GM23338 (cell line): ENCODE measurements at regions not wholly inside any gene's neighbourhood (a gene's known extent, or its start where the extent isn't known, plus 50 kb on each side); places are given as distances from the start of the nearest gene placed in this dataset.

ENCODE experiments used
- POLR2AphosphoS5 ChIP-seq: IDR thresholded peaks from 2 replicates; pipeline ENCODE4 v1.6.1; 2016; ENCODE audit warnings: antibody characterized with exemption, low read depth
- TF ChIP-seq, protein P1 (sequence below), 2 experiments: fragments of 200-600 bp in 1 of 2; sonication (generic) in 1 of 2; conservative IDR thresholded peaks; 2 replicates each; pipeline versions ENCODE4 v1.5.1 to v1.6.1; 2016 to 2017; ENCODE audit warnings: antibody characterized with exemption in 2 of 2, low read depth in 2 of 2, mild to moderate bottlenecking in 2 of 2, moderate library complexity in 1 of 2

DNA sequence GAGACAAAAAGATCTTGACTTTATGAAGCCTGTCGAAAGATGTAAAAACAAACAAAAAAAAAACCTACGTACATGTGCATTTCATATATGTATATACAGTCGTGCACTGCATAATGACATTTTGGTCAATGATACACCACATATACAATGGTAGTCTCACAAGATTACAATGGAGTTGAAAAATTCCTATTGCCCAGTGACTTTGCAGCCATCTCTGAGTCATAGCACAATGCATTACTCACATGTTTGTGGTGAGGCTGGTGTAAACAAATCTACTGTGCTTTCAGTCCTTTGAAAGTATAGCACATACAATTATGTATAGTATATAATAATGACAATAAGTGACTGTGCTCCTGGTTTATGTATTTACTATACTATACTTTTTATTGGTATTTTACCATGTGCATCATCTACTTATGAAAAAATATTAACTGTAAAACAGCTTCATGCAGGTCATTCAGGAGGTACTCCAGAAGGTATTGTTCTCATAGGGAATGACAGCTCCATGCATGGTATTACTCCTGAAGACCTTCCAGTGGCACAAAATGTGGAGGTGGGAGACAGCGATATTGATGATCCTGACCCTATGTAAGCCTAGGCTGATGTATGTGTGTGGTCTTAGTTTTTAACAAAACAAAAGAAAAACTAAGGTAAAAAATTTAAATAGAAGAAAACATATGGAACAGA, 73.7 kb upstream of the FST start:
- TF ChIP-seq, protein P1, sequence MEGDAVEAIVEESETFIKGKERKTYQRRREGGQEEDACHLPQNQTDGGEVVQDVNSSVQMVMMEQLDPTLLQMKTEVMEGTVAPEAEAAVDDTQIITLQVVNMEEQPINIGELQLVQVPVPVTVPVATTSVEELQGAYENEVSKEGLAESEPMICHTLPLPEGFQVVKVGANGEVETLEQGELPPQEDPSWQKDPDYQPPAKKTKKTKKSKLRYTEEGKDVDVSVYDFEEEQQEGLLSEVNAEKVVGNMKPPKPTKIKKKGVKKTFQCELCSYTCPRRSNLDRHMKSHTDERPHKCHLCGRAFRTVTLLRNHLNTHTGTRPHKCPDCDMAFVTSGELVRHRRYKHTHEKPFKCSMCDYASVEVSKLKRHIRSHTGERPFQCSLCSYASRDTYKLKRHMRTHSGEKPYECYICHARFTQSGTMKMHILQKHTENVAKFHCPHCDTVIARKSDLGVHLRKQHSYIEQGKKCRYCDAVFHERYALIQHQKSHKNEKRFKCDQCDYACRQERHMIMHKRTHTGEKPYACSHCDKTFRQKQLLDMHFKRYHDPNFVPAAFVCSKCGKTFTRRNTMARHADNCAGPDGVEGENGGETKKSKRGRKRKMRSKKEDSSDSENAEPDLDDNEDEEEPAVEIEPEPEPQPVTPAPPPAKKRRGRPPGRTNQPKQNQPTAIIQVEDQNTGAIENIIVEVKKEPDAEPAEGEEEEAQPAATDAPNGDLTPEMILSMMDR (conservative IDR thresholded peaks at IDR 0.05; ENCODE audit: low read depth in 2 of 2): no peak
- no peak for TF ChIP-seq POLR2AphosphoS5
